Uterus (tissue), 2 donors: ENCODE measurements at regions not wholly inside any gene's neighbourhood (a gene's known extent, or its start where the extent isn't known, plus 50 kb on each side); places are given as distances from the start of the nearest gene placed in this dataset.

Experiments
- CTCF ChIP-seq, 4 experiments: fragments of 200-600 bp in 2 of 4; fragments of 450-650 bp in 2 of 4; sonication (generic) in 2 of 4; IDR thresholded peaks; one replicate each; pipeline ENCODE4 v1.5.1; 2016 to 2019; ENCODE audit warnings: antibody characterized with exemption in 4 of 4, mild to moderate bottlenecking in 2 of 4, moderate library complexity in 1 of 4
- POLR2A ChIP-seq, 2 donors: fragments of 450-650 bp; IDR thresholded peaks; one replicate each; pipeline ENCODE4 v1.6.1; 2016; ENCODE audit warnings: antibody characterized with exemption in 2 of 2, mild to moderate bottlenecking in 1 of 2, moderate library complexity in 1 of 2

- TF ChIP-seq POLR2A (IDR thresholded peaks at IDR 0.05) (no peak), CTCF (IDR thresholded peaks at IDR 0.05) (no peak)
These were observed 113.6 kb downstream of the TMCO5A start for GRCh38 chr15:38048001-38048455.
